HG02610 (cell line): ENCODE measurements at regions not wholly inside any gene's neighbourhood (a gene's known extent, or its start where the extent isn't known, plus 50 kb on each side); places are given as distances from the start of the nearest gene placed in this dataset.
"Not testable (repeated sequence)": the region's sequence is repeated elsewhere in the genome, so short reads cannot be mapped to it uniquely, and the experiment has no call there.

ENCODE experiments used
- ATAC-seq: cut with Tn5 transposase; IDR thresholded peaks from one replicate; pipeline ENCODE4 v1.9.1; 2021; ENCODE audit warnings: mild to moderate bottlenecking, moderate library complexity; ENCODE audit not compliant: unreplicated experiment

GRCh38 chr2:51998890-51999289, 967.0 kb upstream of the NRXN1 start:
- ATAC-seq = no peak

GRCh38 chr2:51997571-51997970, 965.6 kb upstream of the NRXN1 start:
- no peak for ATAC-seq

GRCh38 chr2:51995293-51995692, 963.4 kb upstream of the NRXN1 start:
- no peak for ATAC-seq

GRCh38 chr2:51994123-51994763, 962.3 kb upstream of the NRXN1 start:
- ATAC-seq = no peak

- no peak for ATAC-seq
Measured at GRCh38 chr2:51990684-51991083, 958.8 kb upstream of the NRXN1 start.

- ATAC-seq = no peak
Measured at GRCh38 chr2:51986101-51986500, 954.2 kb upstream of the NRXN1 start.

- ATAC-seq = no peak
Measured at GRCh38 chr2:51981783-51982182, 949.9 kb upstream of the NRXN1 start.

- no peak for ATAC-seq
Measured at GRCh38 chr2:51976623-51977022, 944.7 kb upstream of the NRXN1 start.

- no peak for ATAC-seq
Measured at GRCh38 chr2:51971136-51971535, 939.2 kb upstream of the NRXN1 start.

- ATAC-seq = no peak
Measured at GRCh38 chr2:51969347-51969746, 937.4 kb upstream of the NRXN1 start.

- ATAC-seq = no peak
Measured at GRCh38 chr2:51960841-51961335, 929.0 kb upstream of the NRXN1 start.

GRCh38 chr2:51960281-51960680, 928.3 kb upstream of the NRXN1 start:
- ATAC-seq = no peak

- no peak for ATAC-seq
Measured at GRCh38 chr2:51959696-51960095, 927.8 kb upstream of the NRXN1 start.

GRCh38 chr2:51953931-51954330, 922.0 kb upstream of the NRXN1 start:
- ATAC-seq = no peak

GRCh38 chr2:51921076-51921475, 889.1 kb upstream of the NRXN1 start:
- no peak for ATAC-seq

- ATAC-seq = no peak
Measured at GRCh38 chr2:51920509-51920908, 888.6 kb upstream of the NRXN1 start.

- ATAC-seq = no peak
Measured at GRCh38 chr2:51919395-51919794, 887.5 kb upstream of the NRXN1 start.

GRCh38 chr2:51918113-51918512, 886.2 kb upstream of the NRXN1 start:
- no peak for ATAC-seq

GRCh38 chr2:51903728-51904127, 871.8 kb upstream of the NRXN1 start:
- ATAC-seq = no peak

GRCh38 chr2:51899643-51900042, 867.7 kb upstream of the NRXN1 start:
- no peak for ATAC-seq

- not testable (repeated sequence) for ATAC-seq
Measured at GRCh38 chr2:51894584-51894983, 862.7 kb upstream of the NRXN1 start.

- ATAC-seq = no peak
Measured at GRCh38 chr2:51888120-51888519, 856.2 kb upstream of the NRXN1 start.

- ATAC-seq = no peak
Measured at GRCh38 chr2:51881673-51882072, 849.7 kb upstream of the NRXN1 start.
